ENCODE measurements at regions not wholly inside any gene's neighbourhood (a gene's known extent, or its start where the extent isn't known, plus 50 kb on each side); places are given as distances from the start of the nearest gene placed in this dataset.

DNA sequence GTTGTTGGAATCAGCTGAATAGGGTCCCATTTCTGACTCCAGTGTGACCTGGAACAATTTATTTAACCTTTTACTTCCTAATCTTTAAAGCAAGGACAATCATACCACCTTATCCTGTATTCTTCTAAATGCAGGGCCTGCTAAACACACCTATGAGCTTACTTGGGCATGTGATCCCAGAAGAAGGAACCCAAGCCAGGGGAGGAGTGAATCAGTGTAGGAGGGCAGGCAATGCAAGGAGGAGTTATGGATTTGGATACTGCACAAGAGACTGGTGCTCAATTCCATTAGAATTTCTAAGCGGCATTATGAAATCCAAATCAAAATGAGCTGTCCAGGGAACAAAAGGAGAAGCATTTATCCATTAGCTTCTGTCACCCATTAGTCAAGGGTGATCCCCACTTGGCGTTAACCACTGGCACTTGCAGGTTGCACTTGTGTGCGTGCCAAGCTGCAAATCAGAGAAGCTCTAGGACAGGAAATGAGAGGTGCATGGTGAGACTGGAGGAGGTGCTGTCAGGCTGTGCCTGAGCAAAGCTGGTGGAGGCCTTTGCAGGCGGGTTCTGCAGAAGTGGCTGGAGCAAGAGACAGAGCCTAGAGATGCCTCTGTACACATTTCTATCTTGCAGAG is 297.2 kb upstream of the PLXNA2 start:
- DNase-seq (ENCODE audit: low spot score) = peak; percentile 6

GRCh38 chr1:208542309-208542708 is 298.1 kb upstream of the PLXNA2 start:
- no peak for DNase-seq (ENCODE audit: low spot score)

- DNase-seq (ENCODE audit: low spot score) = no peak
Measured at GRCh38 chr1:208544053-208544452, 299.9 kb upstream of the PLXNA2 start.

- DNase-seq (ENCODE audit: low spot score) = no peak
Measured at GRCh38 chr1:208544794-208545193, 300.6 kb upstream of the PLXNA2 start.

GRCh38 chr1:208551024-208551423 is 306.8 kb upstream of the PLXNA2 start:
- no peak for DNase-seq (ENCODE audit: low spot score)

GRCh38 chr1:208551633-208552320 is 307.6 kb upstream of the PLXNA2 start:
- DNase-seq (ENCODE audit: low spot score) = no peak

DNA sequence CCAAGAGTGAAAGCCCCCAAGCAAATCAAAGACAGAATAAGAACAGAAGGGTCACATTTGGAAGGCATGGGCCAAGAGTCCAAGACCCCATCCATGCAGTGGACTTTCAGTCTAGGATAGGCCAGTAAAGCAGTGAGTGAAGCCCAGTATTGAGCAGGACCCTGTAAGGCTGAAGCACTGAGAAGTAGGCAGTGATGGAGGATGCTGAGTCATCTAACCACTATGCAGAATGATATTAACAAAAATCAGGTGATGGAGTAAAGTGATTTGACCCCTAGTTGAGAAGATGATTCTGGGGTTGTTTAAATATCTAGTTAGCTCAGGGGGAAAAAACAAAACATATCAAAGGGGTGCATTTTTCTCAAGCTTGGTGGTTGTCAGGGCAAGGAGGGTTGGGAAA is 308.7 kb upstream of the PLXNA2 start:
- no peak for DNase-seq (ENCODE audit: low spot score)

GRCh38 chr1:208556461-208556860 is 312.3 kb upstream of the PLXNA2 start:
- no peak for DNase-seq (ENCODE audit: low spot score)

DNA sequence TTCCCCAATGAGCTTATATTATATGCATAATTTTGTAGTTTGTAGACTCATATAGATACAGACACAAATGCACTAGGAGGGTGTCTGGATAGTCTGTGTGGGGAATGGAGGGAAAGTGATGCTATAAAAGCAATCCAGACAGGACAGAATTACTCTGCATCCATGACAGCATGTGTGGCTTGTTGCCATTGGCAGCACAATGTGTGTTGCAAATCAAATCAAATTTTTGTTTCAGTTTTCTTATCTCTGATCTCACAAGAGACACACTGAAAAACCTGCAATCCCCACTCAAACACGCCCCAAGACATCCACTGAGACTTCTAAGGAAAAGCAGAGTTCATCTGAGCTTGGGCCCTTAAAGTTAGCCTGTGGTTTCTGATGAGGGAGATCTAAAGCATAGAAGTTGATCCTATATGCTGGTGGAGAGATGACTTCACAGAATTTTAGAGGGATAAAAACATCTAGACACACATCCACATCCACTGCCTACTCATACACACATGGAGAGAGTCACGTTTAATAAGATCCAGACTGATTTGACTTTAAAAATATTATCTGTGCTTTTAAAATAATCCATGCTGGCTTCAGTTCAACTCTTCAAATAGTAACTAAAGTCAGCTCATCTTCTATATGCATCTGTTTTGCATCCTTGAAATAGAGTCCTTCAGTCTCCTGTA is 313.0 kb upstream of the PLXNA2 start:
- DNase-seq (ENCODE audit: low spot score) = no peak

DNA sequence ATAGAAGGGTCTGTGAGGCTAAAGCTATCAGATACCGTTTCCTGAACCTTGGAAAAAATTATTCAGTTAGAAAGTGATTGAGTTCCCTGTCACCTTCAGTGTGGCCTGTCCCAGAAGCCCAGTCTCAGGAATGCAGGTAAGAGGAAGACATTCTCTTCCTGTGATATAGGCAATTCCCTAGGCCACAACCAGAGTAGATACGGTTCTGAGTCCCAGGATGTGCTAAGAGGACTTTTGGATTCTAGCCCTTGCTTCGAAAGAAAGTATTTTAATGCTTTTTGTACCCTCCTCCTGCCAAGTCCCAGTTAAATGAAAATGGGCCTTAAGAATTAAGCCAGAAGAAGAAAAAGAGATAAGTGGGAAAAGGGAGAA is 313.5 kb upstream of the PLXNA2 start:
- no peak for DNase-seq (ENCODE audit: low spot score)

DNA sequence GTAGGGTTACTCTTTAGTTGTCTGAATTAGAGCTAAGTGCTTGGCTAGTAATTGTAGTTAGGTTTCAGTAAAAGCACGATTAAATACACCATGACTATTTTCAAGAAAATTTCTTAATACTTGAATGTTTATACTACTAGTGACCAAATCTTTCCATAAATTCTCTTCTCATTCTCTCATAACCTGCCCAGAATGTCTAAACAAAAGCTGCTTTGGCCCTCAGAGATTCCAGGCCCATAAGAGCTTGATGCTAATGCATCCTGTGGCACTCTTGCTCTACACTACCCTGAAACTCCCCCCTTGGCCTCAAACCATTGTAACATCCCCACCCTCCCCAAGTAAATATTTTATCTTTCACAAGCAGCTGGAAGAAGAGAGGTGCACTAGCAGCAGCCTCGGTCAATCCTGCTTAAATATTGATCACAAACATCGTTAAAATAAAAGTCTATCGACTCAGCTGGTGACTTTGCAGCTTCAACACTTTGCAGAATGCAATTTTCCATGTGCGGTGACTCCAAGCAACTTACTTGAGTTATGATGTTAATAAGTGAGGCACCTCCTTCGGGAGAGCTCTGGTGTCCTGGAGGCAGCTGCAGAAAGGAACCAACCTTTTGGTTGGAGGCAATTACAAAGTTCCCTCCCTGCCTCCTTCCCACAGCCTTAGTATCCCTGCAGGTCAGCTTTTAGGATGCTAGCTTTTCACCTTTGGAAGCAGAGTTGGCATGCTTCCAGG is 315.6 kb upstream of the PLXNA2 start:
- no peak for DNase-seq (ENCODE audit: low spot score)

DNA sequence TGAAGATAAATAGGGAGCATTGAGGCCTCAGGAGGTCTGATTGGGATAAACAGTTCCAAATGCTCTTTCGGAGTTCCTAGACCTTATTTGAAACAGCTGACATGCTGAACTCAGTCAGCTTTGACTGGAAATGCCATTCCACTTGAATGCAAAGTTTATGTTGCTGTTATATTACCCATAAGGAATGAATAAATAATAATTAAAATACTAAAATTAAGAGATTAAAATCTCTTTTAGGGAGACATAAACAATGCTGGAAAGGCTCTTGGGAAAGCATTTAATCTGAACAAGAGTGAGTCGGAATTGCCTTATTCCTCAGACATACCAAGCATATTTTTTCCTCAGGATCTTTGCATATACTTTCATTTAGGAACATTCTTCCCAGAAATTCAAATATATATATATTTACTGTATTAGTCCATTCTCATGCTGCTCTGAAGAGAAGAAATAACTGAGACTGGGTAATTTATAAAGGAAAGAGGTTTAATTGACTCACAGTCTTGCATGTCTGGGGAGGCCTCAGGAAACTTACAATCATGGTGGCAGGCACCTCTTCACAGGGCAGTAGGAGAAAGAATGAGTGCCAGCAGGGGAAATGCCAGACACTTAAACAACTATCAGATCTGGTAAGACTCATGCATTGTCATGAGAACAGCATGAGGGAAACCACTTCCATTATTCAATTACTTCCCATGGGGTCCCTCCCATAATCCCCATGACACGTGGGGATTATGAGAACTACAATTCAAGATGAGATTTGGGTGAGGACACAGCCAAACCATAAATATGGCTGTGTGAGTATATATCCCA is 318.2 kb upstream of the PLXNA2 start:
- DNase-seq (ENCODE audit: low spot score) = no peak

DNA sequence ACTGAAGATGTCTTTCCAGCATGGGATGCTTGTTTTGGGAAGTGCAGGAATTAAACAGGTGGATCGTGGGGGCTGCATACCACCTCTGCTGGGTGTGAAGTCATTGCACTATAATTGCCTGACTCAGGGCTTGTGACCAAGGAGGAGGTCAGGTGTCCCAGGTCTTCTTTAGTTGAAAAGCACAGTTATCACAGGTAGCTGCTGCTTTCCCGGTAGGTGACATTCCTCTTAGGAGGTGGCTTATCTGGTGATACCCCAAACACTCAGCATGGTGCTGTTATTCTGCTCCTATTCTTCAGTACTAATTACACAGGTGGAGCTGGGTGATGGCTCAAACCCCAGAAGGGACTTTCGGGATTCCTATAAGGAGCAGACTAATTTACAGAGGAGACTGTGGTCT is 320.3 kb upstream of the PLXNA2 start:
- DNase-seq (ENCODE audit: low spot score) = no peak

DNA sequence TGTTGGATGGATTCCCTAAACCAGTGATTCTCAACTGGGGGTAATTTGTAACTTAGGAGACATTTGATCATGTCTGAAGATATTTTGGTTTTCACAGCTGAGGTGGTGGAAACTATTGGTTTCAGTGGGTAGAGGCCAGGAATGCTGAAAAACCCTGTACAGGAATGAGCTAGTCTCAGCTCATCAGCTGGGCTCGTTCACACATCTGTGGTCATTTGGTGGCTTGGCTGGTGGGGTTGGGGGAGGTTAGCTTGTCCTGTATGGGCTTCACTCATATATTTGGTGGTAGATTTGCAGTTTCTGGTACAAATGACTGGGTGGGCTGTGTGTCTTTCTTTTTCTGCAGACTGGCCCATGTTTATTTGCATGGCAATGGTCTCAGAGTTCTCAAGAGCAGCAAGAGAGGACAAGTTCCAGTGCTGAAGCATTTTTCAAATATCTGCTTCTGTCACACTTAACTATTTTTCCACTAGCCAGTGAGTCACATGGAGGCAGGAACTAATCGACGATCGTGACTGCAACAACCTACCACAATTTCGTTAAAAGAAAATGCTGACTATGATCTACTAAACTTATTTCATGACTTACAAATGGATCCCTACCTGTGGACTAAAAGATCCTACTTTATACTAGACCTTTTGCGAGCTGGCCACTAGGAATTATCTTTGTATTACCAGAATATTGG is 321.7 kb upstream of the PLXNA2 start:
- no peak for DNase-seq (ENCODE audit: low spot score)

DNA sequence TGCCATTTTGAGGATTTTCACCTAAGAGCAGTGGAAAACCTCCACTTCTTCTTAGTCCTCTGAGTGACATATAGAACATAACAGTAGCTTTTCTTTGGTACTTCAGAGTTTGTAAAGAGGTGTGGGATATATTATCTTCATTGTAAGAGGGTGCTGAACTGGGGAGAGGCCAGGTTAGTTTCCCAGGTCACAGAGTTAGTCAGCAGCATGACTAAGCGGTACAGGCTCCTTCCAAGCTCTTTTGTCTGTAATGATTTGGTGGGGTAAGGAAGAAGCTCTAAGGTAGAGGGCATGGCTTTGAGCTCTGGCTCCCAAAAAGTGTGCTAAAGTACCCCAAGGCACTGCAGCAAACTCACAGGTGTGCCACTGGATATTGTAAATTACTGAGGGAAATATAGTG is 325.0 kb upstream of the PLXNA2 start:
- no peak for DNase-seq (ENCODE audit: low spot score)

DNA sequence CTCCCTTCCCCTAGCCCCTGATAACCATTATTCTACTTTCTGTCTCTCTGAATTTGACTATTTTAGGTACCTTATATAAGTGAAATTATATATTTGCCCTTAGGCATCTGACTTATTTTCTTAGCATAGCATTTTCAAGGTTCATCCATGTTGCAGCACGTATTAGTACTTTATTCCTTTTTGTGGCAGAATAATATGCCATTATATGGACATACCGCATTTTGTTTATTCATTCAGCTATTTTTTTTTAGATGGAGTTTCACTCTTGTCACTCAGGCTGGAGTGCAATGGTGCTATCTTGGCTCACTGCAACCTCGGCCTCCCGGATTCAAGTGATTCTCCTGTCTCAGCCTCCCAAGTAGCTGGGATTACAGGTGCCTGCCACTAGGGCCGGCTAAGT is 326.2 kb upstream of the PLXNA2 start:
- DNase-seq (ENCODE audit: low spot score) = no peak

DNA sequence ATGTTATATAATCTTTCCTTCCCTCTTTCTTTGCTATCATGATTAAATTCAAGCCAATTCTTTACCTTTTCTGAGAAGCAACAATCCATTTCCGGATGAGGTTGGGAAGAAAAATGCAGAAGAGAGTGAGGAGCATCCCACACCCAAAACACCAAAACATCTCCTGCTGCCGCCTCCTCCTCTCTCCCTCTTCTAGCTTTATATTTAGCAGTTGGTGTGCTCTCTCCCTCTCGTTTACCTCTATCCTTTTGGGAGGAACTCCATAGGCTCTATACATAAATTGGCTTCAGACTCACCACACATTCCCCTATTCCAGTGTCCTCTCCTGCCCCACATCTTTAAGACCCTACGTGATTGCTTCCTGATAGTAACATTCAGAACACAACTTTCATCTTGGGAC is 332.2 kb upstream of the PLXNA2 start:
- no peak for DNase-seq (ENCODE audit: low spot score)

GRCh38 chr1:208577381-208577905 is 333.3 kb upstream of the PLXNA2 start:
- no peak for DNase-seq (ENCODE audit: low spot score)

GRCh38 chr1:208581209-208581608 is 337.0 kb upstream of the PLXNA2 start:
- DNase-seq (ENCODE audit: low spot score) = no peak

DNA sequence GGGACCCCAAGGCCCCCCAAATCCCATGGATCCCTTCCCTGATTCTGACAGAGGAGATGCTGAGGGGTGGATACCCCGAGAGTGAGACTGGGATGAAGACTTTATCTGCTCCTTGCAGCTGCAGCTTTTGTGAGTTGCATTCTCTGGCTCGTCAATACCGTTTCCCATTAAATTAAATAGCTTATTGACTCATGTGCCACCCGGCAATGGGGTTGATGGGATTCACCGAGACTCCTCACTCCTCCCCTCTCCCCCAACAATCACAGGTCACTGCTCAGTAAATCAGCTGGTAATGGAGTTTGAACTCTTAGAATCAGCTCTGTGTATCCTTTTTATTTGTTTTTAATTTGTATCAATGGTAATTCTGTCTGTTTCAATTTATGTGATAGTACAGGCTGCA is 337.5 kb upstream of the PLXNA2 start:
- no peak for DNase-seq (ENCODE audit: low spot score)

DNA sequence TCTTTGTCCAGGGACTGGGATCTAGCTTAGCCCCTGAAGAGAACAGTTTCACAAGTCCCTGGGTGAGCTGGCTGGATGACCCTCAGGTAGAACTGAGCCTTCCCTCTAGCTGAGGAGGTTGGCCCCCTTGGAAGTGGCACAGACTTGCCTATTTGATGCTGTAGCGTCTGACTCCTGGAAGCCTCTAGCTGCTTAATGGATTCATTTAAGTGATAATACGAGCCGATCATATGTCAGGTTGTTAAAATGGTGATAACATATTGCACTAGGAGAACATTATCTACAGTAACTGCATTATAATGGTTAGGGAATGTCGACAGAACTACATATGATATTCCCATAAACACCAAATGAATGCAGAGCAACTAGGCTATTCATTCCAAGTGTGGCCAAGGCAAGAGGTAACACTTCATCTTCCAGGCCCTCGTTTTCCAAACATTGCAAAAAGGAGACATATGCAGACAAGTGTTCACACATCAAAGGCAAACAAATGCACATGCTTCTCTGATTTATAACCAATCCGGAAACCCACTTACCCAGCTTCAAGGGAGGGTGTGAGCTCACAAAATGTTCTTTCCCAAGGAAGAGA is 340.1 kb upstream of the PLXNA2 start:
- DNase-seq (ENCODE audit: low spot score) = no peak
